Omental fat pad (tissue), 3 donors: ENCODE measurements at regions not wholly inside any gene's neighbourhood (a gene's known extent, or its start where the extent isn't known, plus 50 kb on each side); places are given as distances from the start of the nearest gene placed in this dataset.

Experiments used
- ATAC-seq: fragments of 150-250 bp; one replicate; pipeline ENCODE4 v1.9.1; 2016; ENCODE audit warnings: mild to moderate bottlenecking, moderate library complexity; ENCODE audit not compliant: low FRiP score
- DNase-seq: peaks from one replicate; pipeline ENCODE4 v3.0.0-alpha.2; 2019; ENCODE audit warnings: low spot score
- TF ChIP-seq, protein P1 (sequence below), 3 donors: fragments of 450-650 bp; IDR thresholded peaks; one replicate each; pipeline ENCODE4 v1.5.1; 2016 to 2017; ENCODE audit warnings: antibody characterized with exemption in 3 of 3, mild to moderate bottlenecking in 3 of 3, moderate library complexity in 2 of 3

DNA sequence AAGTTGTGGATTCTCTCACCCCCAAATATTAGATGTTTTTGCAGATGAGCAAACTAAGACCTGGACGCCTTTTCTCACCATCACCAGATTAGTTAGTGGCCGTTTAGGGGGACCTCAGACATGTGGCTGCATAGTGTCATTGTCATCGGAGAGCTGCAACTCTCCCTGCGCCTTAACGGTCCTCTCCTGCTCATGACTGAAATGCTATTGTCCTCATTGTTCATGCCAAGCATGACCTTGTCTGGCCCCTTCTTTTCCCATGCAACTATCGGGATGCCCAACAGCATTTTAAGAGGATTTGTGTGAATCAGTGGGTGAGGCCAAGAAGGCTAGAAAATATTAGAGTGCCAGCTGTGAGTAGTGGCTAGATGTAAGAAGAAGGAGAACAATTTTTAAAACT lies 174.2 kb downstream of the SOCS6 start:
- no peak for ATAC-seq
- TF ChIP-seq, protein P1, sequence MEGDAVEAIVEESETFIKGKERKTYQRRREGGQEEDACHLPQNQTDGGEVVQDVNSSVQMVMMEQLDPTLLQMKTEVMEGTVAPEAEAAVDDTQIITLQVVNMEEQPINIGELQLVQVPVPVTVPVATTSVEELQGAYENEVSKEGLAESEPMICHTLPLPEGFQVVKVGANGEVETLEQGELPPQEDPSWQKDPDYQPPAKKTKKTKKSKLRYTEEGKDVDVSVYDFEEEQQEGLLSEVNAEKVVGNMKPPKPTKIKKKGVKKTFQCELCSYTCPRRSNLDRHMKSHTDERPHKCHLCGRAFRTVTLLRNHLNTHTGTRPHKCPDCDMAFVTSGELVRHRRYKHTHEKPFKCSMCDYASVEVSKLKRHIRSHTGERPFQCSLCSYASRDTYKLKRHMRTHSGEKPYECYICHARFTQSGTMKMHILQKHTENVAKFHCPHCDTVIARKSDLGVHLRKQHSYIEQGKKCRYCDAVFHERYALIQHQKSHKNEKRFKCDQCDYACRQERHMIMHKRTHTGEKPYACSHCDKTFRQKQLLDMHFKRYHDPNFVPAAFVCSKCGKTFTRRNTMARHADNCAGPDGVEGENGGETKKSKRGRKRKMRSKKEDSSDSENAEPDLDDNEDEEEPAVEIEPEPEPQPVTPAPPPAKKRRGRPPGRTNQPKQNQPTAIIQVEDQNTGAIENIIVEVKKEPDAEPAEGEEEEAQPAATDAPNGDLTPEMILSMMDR (IDR thresholded peaks at IDR 0.05), result no peak
- no peak for DNase-seq

DNA sequence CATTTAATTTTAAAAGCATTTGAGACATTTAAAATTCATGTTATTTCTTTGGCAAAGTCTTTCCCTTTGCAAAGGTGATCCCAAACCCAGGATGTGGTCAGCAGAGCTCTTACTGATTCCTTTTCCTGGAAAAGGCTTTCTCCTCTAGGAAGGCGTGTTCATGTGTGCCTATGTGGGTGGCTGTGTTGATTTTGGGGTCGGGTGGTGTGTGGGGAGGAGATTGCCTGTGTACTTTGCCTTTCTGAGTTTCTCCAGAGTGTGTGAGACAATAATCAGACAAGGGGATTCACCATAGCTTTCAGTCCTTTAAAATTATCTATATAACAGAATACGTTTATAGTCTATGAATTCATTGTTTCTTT lies 173.2 kb downstream of the SOCS6 start:
- no peak for DNase-seq
- TF ChIP-seq, protein P1 (IDR thresholded peaks at IDR 0.05), result no peak
- ATAC-seq, result no peak

DNA sequence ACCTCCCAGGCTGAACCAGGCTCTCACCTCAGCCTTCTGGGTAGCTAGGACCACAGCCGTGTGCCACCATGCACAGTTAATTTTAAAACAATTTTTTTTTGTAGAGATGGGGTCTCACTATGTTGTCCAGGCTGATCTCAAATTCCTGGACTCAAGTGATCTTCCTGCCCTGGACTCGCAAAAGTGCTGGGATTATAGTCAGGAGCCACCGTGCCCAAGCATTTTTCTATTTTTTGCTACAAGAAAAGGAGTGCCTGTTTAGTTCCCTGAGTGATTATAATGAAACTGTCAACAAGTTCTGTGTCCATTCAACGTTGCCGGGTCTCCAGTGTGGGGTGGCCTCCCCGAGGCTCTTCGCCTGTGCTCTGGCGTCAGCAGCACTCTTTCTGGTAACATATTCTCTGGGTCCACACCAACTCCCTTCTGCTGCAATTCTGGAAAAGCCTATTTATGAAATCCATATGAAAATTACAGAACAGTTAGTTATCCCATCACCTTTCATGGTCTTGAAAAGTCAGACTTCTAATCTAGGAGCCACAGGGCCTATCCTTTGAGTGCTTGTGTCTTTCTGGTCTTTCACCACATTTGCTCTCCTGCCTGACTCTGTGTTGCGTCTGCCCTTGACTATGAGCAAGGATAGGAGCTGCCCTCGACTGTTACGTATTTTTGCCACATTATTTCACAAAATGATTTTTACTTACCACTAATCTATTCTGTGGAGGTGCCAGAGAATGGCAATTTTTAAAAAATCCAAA lies 172.7 kb downstream of the SOCS6 start:
- ATAC-seq (no peak), DNase-seq (no peak)
- TF ChIP-seq, protein P1 (IDR thresholded peaks at IDR 0.05), result no peak

DNA sequence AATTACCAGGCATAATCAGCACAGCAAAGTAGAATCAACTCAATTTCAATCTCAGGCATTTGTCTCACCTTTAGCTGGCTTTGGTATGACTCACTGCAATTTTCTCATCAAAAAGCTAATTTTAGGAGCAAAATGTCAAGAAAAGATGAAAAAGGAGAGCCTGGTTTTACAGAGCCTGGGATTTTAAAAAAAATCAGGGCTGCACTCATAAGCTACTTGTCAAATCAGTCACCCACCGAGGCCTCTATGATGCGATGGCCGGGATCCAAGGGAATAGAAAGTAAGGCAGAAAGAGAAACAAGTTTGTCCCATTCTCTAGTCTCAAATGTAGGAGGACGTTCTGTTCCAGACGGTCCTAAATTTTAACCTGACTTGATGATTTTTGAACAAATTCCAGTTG lies 170.9 kb downstream of the SOCS6 start:
- ATAC-seq, result no peak

DNA sequence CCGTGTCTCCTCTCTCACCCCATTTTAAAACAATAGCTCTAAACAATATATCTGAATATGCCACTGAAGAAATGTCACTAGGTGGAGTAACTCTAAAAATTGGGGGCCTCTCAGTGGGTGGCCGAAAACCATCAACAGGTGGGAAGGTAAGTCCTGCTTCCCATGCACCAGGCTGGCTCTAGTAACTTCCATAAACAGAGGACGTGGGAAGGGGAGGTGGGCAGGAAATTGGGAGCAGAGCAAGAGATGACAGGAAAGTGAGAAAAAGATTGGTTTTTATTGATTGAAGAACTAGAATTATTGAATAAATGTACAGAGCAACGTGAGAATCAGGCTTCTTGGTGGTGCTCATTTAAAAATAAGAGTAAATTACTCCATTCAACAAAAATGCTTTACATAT lies 170.4 kb downstream of the SOCS6 start:
- DNase-seq (no peak), ATAC-seq (no peak)
- TF ChIP-seq, protein P1 (IDR thresholded peaks at IDR 0.05), result no peak

More for the DNA sequence above, 170.9 kb downstream of the SOCS6 start:
- TF ChIP-seq, protein P1 (IDR thresholded peaks at IDR 0.05), result no peak
- DNase-seq, result no peak

DNA sequence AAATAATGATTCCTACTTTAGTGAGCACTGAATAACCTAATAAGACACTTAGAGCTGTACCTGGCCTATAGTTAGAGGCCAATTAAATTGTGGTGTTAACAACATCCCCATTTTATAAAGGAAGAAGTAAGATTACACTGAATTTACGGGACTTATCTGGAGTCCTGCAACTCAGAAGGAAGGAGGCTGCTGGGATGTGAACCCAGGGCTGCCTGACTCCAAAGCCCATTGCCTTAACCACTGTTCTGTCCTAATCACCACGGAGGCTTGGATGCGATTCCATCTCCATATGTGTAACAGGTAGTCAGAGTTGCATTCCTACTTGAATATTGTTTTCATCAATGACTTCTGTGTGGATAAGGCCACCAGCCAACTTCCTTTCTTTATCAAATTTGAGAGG lies 168.9 kb downstream of the SOCS6 start:
- DNase-seq (no peak), ATAC-seq (no peak)
- TF ChIP-seq, protein P1 (IDR thresholded peaks at IDR 0.05), result no peak

DNA sequence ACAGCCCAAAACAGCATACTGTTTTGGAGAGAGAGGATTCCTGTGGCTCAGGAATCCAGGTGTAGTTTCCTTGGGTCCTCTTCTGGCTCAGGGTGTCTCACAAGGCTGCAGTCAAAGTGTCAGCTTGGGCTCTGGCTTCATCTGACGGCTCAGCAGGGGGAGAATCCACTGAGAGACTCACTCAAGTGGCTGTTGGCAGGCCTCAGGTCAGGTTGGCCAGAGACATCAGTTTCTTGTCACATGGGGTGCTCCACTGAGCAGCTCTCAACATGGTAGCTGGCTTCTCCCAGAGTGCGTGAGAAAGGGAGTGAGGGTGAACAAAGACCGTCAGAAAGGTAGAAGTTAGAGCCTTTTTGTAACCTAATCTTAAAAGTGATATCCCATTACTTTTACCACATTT lies 168.4 kb downstream of the SOCS6 start:
- ATAC-seq (no peak), DNase-seq (no peak)
- TF ChIP-seq, protein P1 (IDR thresholded peaks at IDR 0.05), result no peak
